ENCODE measurements at regions not wholly inside any gene's neighbourhood (a gene's known extent, or its start where the extent isn't known, plus 50 kb on each side); places are given as distances from the start of the nearest gene placed in this dataset.

GRCh38 chr15:66963084-66963483 lies 102.3 kb upstream of the SMAD3 start:
- TF ChIP-seq CTCF (conservative IDR thresholded peaks at IDR 0.05) (no peak), ZFX (IDR thresholded peaks at IDR 0.05) (no peak)
